ENCODE measurements at regions not wholly inside any gene's neighbourhood (a gene's known extent, or its start where the extent isn't known, plus 50 kb on each side); places are given as distances from the start of the nearest gene placed in this dataset.
"Not testable (repeated sequence)": the region's sequence is repeated elsewhere in the genome, so short reads cannot be mapped to it uniquely, and the experiment has no call there.

GRCh38 chr18:10256276-10256675 is 198.2 kb upstream of the APCDD1 start:
- DNase-seq: not testable (repeated sequence)

- no peak for DNase-seq
Observed at GRCh38 chr18:10258836-10259474, 195.5 kb upstream of the APCDD1 start.

GRCh38 chr18:10259901-10260300 is 194.5 kb upstream of the APCDD1 start:
- DNase-seq: no peak

GRCh38 chr18:10261344-10262276 is 192.8 kb upstream of the APCDD1 start:
- no peak for DNase-seq

GRCh38 chr18:10262566-10262965 is 191.9 kb upstream of the APCDD1 start:
- DNase-seq: no peak

GRCh38 chr18:10264260-10264659 is 190.2 kb upstream of the APCDD1 start:
- no peak for DNase-seq

- DNase-seq: no peak
Observed at GRCh38 chr18:10265560-10266333, 188.7 kb upstream of the APCDD1 start.

- no peak for DNase-seq
Observed at GRCh38 chr18:10266334-10266590, 188.2 kb upstream of the APCDD1 start.

- no peak for DNase-seq
Observed at GRCh38 chr18:10269261-10269660, 185.2 kb upstream of the APCDD1 start.

- DNase-seq: no peak
Observed at GRCh38 chr18:10270151-10270571, 184.3 kb upstream of the APCDD1 start.

- DNase-seq: no peak
Observed at GRCh38 chr18:10271481-10271880, 183.0 kb upstream of the APCDD1 start.

- DNase-seq: no peak
Observed at GRCh38 chr18:10274301-10274700, 180.1 kb upstream of the APCDD1 start.

GRCh38 chr18:10275486-10275885 is 178.9 kb upstream of the APCDD1 start:
- no peak for DNase-seq

- no peak for DNase-seq
Observed at GRCh38 chr18:10278265-10278664, 176.2 kb upstream of the APCDD1 start.

GRCh38 chr18:10279471-10279870 is 175.0 kb upstream of the APCDD1 start:
- no peak for DNase-seq

GRCh38 chr18:10279905-10280644 is 174.4 kb upstream of the APCDD1 start:
- DNase-seq: no peak

GRCh38 chr18:10284540-10285282 is 169.7 kb upstream of the APCDD1 start:
- DNase-seq: no peak

- no peak for DNase-seq
Observed at GRCh38 chr18:10285283-10285640, 169.2 kb upstream of the APCDD1 start.

GRCh38 chr18:10286580-10287150 is 167.8 kb upstream of the APCDD1 start:
- no peak for DNase-seq

GRCh38 chr18:10289251-10289650 is 165.2 kb upstream of the APCDD1 start:
- DNase-seq: no peak

- no peak for DNase-seq
Observed at GRCh38 chr18:10289951-10290637, 164.3 kb upstream of the APCDD1 start.

Measured in effector CD8-positive, alpha-beta T cell (primary cell).